GM13976 (cell line): ENCODE measurements at regions not wholly inside any gene's neighbourhood (a gene's known extent, or its start where the extent isn't known, plus 50 kb on each side); places are given as distances from the start of the nearest gene placed in this dataset.

Source experiments
- DNase-seq: peaks from one replicate; pipeline ENCODE4 v3.0.0; 2012; ENCODE audit warnings: low spot score
- CTCF ChIP-seq: IDR thresholded peaks from 2 replicates; pipeline ENCODE4 v1.5.1; 2012; ENCODE audit warnings: borderline replicate concordance, mild to moderate bottlenecking; ENCODE audit not compliant: insufficient read depth; ENCODE audit errors: extremely low read depth, missing control alignments, control extremely low read depth
- in situ Hi-C: fragments of 300-500 bp; cut with MboI; formaldehyde crosslinking; loops from one replicate; pipeline ENCODE4 v1.12.0; 2022; ENCODE audit warnings: low sequenced_read_pairs, mixed read lengths, inconsistent platforms; ENCODE audit not compliant: unreplicated experiment

- no peak for DNase-seq
- no peak for TF ChIP-seq CTCF
Observed at GRCh38 chr5:146971401-146971800, 92.8 kb upstream of the PPP2R2B start.

GRCh38 chr5:146986469-146986868, 107.9 kb upstream of the PPP2R2B start:
- in situ Hi-C loops = no loop called here

More at GRCh38 chr5:146971401-146971800, 92.8 kb upstream of the PPP2R2B start:
- in situ Hi-C loops = no loop called here

DNA sequence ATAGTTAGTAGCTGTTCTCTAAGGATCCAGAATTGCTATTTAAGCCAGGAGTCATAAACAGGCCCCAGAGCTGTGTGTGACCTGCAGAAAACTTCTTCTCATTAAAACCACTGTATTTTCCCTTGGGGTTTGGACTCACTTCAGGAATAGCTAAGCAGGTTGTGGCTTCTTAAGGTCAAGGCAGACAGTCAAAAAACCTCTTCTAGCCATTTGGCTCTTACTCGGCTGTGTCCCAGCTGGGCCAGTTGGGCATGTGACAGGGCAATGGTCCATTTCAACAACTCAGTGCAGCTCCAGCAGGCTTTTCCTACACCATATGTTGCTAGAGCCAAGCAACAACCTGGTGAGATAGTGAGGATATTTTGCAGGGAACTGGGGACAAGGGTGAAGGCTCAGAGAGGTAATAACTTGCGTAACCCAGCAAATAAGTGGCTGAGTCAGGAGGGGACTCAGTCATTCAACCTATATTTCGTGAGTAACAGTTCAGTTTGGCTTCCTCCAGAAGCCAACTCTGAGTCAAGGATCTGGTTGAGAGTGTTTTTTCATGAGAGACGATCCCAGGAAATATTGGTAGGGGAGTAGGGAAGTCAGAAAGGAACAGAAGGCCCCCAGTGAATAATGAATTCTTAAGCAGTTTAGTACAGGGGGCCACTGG, 115.4 kb upstream of the PPP2R2B start:
- in situ Hi-C loops = no loop called here
- DNase-seq = no peak
- TF ChIP-seq CTCF = no peak

More at GRCh38 chr5:146986469-146986868, 107.9 kb upstream of the PPP2R2B start:
- TF ChIP-seq CTCF = no peak
- DNase-seq = no peak

GRCh38 chr5:146995878-146996277, 117.3 kb upstream of the PPP2R2B start:
- TF ChIP-seq CTCF = no peak
- DNase-seq = no peak
- in situ Hi-C loops = no loop called here

DNA sequence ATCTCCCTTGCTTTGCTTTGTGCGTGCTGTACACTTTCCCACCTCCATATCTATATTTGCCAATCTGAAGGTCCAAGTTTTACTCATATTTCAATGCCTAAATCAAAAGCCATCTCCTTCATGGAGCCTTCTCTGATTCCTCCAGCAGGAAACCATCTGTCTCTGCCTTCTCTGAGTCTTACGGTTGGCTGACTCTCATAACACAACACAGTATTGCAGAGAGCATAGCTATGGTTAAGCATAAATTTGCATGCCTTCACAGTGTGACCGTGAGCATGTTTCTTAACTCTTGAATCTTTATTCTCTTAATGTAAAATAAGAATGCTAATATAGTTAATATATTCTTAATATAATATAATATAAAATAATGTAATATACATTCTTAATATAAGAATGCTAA, 136.8 kb upstream of the PPP2R2B start:
- TF ChIP-seq CTCF = no peak
- DNase-seq = no peak
- in situ Hi-C loops = no loop called here

DNA sequence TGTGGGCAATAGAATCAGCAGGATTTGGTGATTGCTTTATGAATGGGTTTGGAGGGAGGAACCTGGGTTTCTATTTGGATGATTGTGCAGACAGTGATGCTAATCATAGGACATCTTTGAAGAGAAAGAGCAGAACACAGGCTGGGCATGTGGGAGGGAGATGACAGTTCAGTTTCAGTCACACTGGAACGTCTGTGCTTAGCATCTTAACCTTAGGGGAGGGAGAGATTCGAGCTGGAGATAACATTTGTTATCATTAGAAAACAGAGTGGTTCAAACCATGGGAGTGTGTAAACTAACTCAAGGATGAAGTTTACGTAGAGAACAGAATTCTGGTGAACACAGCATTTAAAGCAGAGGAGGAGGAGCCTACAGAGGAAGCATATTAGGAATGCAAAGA, 138.6 kb upstream of the PPP2R2B start:
- in situ Hi-C loops = no loop called here
- no peak for DNase-seq
- TF ChIP-seq CTCF = no peak
